ENCODE measurements at regions not wholly inside any gene's neighbourhood (a gene's known extent, or its start where the extent isn't known, plus 50 kb on each side); places are given as distances from the start of the nearest gene placed in this dataset.

DNA sequence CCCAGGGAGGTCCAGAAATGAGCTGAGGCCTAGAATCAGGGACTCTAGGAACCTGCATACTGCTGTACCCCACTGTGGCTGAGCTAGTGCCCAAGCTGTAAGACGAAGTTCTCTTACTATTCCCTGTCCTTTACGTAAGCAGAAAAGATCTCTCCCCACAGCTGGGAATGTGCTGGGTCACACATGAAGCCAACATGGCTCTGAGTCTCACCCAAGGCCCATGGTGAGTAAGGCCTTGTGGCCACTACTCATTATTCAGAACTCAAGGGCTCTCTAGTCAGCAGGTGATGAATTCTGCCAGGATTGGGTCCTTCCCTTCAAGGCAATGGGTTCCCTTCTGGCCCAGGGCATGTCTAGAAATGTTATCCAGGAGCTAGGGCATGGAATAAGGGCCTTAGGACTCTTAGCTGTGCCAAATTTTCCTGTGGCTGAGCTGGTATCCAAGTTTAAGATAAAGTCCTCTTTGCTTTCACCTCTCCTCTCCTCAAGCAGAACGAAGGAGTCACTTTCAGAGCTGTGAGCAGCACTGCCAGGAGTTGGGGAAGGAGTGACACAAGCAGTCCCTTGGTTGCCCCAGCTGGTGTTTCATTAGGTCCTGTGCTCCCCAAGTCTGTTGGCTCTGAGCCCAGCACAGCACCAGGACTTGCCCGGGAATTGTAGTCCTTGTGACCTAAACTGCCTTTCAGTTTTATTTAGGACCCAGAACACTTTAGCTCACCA lies 707.6 kb downstream of the SLC4A3 start:
- TF ChIP-seq, protein P1, sequence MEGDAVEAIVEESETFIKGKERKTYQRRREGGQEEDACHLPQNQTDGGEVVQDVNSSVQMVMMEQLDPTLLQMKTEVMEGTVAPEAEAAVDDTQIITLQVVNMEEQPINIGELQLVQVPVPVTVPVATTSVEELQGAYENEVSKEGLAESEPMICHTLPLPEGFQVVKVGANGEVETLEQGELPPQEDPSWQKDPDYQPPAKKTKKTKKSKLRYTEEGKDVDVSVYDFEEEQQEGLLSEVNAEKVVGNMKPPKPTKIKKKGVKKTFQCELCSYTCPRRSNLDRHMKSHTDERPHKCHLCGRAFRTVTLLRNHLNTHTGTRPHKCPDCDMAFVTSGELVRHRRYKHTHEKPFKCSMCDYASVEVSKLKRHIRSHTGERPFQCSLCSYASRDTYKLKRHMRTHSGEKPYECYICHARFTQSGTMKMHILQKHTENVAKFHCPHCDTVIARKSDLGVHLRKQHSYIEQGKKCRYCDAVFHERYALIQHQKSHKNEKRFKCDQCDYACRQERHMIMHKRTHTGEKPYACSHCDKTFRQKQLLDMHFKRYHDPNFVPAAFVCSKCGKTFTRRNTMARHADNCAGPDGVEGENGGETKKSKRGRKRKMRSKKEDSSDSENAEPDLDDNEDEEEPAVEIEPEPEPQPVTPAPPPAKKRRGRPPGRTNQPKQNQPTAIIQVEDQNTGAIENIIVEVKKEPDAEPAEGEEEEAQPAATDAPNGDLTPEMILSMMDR (IDR thresholded peaks at IDR 0.05): no peak
- TF ChIP-seq, protein P2, sequence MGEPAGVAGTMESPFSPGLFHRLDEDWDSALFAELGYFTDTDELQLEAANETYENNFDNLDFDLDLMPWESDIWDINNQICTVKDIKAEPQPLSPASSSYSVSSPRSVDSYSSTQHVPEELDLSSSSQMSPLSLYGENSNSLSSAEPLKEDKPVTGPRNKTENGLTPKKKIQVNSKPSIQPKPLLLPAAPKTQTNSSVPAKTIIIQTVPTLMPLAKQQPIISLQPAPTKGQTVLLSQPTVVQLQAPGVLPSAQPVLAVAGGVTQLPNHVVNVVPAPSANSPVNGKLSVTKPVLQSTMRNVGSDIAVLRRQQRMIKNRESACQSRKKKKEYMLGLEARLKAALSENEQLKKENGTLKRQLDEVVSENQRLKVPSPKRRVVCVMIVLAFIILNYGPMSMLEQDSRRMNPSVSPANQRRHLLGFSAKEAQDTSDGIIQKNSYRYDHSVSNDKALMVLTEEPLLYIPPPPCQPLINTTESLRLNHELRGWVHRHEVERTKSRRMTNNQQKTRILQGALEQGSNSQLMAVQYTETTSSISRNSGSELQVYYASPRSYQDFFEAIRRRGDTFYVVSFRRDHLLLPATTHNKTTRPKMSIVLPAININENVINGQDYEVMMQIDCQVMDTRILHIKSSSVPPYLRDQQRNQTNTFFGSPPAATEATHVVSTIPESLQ (CRISPR knock-in tag; IDR thresholded peaks at IDR 0.05): no peak
- TF ChIP-seq, protein P3, sequence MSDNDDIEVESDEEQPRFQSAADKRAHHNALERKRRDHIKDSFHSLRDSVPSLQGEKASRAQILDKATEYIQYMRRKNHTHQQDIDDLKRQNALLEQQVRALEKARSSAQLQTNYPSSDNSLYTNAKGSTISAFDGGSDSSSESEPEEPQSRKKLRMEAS (CRISPR knock-in tag; IDR thresholded peaks at IDR 0.05): no peak

Data from WTC11 (cell line).